ENCODE measurements at regions not wholly inside any gene's neighbourhood (a gene's known extent, or its start where the extent isn't known, plus 50 kb on each side); places are given as distances from the start of the nearest gene placed in this dataset.
"Not testable (repeated sequence)": the region's sequence is repeated elsewhere in the genome, so short reads cannot be mapped to it uniquely, and the experiment has no call there.

DNA sequence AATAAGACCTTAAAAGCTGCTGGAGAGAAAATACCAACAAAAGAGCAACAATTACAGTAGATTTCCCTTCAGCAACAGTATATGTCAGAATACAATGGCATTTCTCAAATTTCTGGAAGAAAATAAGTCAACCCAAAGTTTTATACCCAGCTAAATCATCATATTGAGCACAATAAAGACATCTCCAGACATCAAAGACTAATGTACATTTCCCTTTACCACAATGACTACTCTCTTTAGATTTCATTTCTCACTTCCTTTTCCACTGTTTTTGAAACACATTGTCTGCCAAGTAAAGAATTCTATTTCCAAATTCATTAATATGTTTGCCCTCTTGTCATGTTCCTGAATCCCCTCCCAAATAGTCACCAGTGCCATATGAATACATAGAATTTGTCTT lies 111.4 kb downstream of the POU4F1 start:
- DNase-seq (ENCODE audit: low read depth, low spot score), result no peak
- H3K4me3 ChIP-seq (ENCODE audit: low read depth, low read length), result no peak overlapping the region
- TF ChIP-seq, protein P1, sequence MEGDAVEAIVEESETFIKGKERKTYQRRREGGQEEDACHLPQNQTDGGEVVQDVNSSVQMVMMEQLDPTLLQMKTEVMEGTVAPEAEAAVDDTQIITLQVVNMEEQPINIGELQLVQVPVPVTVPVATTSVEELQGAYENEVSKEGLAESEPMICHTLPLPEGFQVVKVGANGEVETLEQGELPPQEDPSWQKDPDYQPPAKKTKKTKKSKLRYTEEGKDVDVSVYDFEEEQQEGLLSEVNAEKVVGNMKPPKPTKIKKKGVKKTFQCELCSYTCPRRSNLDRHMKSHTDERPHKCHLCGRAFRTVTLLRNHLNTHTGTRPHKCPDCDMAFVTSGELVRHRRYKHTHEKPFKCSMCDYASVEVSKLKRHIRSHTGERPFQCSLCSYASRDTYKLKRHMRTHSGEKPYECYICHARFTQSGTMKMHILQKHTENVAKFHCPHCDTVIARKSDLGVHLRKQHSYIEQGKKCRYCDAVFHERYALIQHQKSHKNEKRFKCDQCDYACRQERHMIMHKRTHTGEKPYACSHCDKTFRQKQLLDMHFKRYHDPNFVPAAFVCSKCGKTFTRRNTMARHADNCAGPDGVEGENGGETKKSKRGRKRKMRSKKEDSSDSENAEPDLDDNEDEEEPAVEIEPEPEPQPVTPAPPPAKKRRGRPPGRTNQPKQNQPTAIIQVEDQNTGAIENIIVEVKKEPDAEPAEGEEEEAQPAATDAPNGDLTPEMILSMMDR (IDR thresholded peaks at IDR 0.05; ENCODE audit: low read depth, low read length), result no peak
- in situ Hi-C loops (cut with HindIII; ENCODE audit: low sequenced_read_pairs), result no loop called here

DNA sequence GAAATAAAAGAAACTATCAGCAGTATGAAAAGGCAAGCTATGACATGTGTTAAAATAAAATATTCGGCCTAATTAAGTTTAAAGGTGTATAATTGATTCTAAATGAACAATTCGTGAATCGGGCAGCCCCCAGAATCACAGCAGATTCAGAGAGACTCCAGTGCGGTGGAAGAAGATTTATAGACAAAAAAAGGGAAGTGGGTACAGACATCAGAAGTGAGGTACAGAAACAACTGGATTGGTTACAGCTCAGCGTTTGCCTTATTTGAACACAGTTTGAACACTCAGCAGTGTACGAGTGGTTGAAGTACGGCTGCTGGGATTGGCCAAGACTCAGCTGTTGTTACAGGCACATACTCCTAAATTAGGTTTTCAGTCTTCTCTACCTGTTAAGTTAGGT lies 113.1 kb downstream of the POU4F1 start:
- H3K4me3 ChIP-seq (ENCODE audit: low read depth, low read length); in situ Hi-C loops (cut with HindIII; ENCODE audit: low sequenced_read_pairs); DNase-seq (ENCODE audit: low read depth, low spot score): not testable (repeated sequence)

GRCh38 chr13:78487707-78488106 lies 115.6 kb downstream of the POU4F1 start:
- no peak overlapping the region for H3K4me3 ChIP-seq (ENCODE audit: low read depth, low read length)
- no peak for DNase-seq (ENCODE audit: low read depth, low spot score)
- in situ Hi-C loops (cut with HindIII; ENCODE audit: low sequenced_read_pairs), result no loop called here
- TF ChIP-seq, protein P1 (IDR thresholded peaks at IDR 0.05; ENCODE audit: low read depth, low read length), result no peak

- in situ Hi-C loops (cut with HindIII; ENCODE audit: low sequenced_read_pairs), result no loop called here
Observed at GRCh38 chr13:78485803-78486202, 117.5 kb downstream of the POU4F1 start.

DNA sequence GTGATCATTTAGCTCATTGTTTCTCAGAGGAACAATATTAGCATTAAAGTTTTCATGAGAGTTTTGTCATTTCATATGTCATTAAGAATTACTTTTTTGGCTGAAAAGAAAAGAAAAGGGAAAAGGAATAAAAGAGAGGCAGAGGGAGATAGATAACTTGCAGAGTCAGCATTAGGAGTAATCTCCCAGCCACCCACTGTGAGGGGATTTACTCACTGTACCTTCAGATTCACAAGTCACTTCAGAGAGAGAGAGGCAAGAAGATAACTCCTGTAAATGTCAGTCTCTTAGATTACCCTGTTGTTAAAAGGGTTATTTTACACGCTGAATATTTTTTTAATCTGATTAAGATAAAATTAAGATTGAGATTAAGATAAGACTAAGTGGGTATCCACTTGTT lies 125.2 kb downstream of the POU4F1 start:
- TF ChIP-seq, protein P1 (IDR thresholded peaks at IDR 0.05; ENCODE audit: low read depth, low read length), result no peak
- H3K4me3 ChIP-seq (ENCODE audit: low read depth, low read length), result no peak overlapping the region
- in situ Hi-C loops (cut with HindIII; ENCODE audit: low sequenced_read_pairs), result no loop called here
- DNase-seq (ENCODE audit: low read depth, low spot score), result no peak

More at GRCh38 chr13:78485803-78486202, 117.5 kb downstream of the POU4F1 start:
- H3K4me3 ChIP-seq (ENCODE audit: low read depth, low read length), result no peak overlapping the region
- DNase-seq (ENCODE audit: low read depth, low spot score), result no peak
- TF ChIP-seq, protein P1 (IDR thresholded peaks at IDR 0.05; ENCODE audit: low read depth, low read length), result no peak

DNA sequence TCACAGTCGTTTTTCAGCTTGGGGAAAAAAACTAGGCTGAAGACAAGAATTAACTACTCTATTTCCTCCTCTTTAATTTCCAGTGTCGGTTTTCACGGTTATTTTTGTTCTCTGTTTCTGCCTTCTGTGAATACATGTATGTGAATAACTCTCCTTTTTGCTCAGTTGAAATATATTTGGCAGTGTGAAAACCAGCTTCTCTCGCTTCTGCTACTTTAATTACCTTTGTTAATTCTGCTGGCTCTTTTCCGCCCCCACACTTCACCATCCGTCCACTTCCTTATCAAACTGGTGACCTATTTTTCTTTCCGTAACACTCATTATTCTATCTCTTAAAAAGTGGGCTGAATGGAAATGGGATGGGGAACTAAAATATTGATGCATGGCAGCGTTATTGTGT lies 126.4 kb downstream of the POU4F1 start:
- in situ Hi-C loops (cut with HindIII; ENCODE audit: low sequenced_read_pairs), result no loop called here
- no peak for DNase-seq (ENCODE audit: low read depth, low spot score)
- H3K4me3 ChIP-seq (ENCODE audit: low read depth, low read length), result no peak overlapping the region
- TF ChIP-seq, protein P1 (IDR thresholded peaks at IDR 0.05; ENCODE audit: low read depth, low read length), result no peak

- H3K4me3 ChIP-seq (ENCODE audit: low read depth, low read length), result no peak overlapping the region
- TF ChIP-seq, protein P1 (IDR thresholded peaks at IDR 0.05; ENCODE audit: low read depth, low read length), result no peak
- no peak for DNase-seq (ENCODE audit: low read depth, low spot score)
- in situ Hi-C loops (cut with HindIII; ENCODE audit: low sequenced_read_pairs), result no loop called here
Observed at GRCh38 chr13:78468621-78469020, 134.7 kb downstream of the POU4F1 start.

All from astrocyte of the spinal cord (primary cell).